NB4 (cell line): ENCODE measurements at regions not wholly inside any gene's neighbourhood (a gene's known extent, or its start where the extent isn't known, plus 50 kb on each side); places are given as distances from the start of the nearest gene placed in this dataset.

Experiments used
- DNase-seq: peaks from one replicate; pipeline ENCODE4 v3.0.0; 2010; ENCODE audit warnings: low read depth
- H3K4me3 ChIP-seq: one replicate; pipeline ENCODE4 v1.5.1; 2011; ENCODE audit warnings: mild to moderate bottlenecking, low read depth, low read length, moderate library complexity
- MYC ChIP-seq: IDR thresholded peaks from 2 replicates; pipeline ENCODE4 v1.6.1; 2011; ENCODE audit warnings: low read depth, low read length
- POLR2A ChIP-seq: IDR thresholded peaks from 2 replicates; pipeline ENCODE4 v1.6.1; 2011; ENCODE audit warnings: mild to moderate bottlenecking; ENCODE audit not compliant: insufficient read length; ENCODE audit errors: extremely low read depth
- TF ChIP-seq, protein P1 (sequence below): IDR thresholded peaks from one replicate; pipeline ENCODE4 v1.5.1; 2012; ENCODE audit warnings: low read depth, low read length
- TF ChIP-seq, protein P2 (sequence below): IDR thresholded peaks from 2 replicates; pipeline ENCODE4 v1.6.1; 2011; ENCODE audit warnings: low read depth, low read length

DNA sequence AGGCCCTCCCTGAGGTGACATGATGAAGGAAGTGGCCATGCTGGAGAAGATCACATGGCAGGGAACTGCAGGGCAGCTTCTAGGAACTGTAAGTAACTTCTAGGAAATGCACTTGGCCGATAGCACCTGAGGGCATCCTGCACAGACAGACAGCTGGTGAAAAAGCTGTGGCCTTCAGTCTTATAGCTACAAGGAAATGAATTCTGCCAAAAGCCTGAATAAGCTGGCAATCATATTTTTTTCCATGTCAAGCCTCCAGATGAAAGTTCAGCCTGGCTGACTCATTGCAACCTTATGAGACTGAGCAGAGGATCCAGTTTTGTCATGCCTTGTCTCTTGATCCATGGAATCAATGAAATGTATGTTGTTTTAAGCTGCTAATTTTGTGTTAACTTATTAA is 91.1 kb upstream of the CACNA2D1 start:
- TF ChIP-seq MYC (no peak), POLR2A (no peak)
- no peak overlapping the region for H3K4me3 ChIP-seq
- no peak for DNase-seq

DNA sequence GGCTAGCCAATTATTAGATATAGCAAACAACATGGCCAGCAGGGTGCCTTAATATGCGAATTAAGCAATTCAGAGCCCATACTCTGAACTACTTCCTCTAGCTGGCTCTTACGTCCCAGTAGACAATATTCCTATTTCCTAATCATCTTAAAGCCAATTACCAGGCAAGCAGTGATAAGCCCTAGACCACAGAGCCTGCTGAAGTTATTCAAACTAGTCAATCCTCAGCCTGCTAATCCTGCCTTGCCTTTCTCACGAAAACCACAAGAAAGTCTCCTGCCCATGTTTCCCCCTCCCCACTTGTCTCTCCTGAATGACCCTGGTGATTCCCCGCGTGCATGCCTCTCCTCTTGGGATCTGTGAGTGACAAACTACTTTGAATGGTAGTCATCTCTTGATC is 86.8 kb upstream of the CACNA2D1 start:
- TF ChIP-seq, protein P1, sequence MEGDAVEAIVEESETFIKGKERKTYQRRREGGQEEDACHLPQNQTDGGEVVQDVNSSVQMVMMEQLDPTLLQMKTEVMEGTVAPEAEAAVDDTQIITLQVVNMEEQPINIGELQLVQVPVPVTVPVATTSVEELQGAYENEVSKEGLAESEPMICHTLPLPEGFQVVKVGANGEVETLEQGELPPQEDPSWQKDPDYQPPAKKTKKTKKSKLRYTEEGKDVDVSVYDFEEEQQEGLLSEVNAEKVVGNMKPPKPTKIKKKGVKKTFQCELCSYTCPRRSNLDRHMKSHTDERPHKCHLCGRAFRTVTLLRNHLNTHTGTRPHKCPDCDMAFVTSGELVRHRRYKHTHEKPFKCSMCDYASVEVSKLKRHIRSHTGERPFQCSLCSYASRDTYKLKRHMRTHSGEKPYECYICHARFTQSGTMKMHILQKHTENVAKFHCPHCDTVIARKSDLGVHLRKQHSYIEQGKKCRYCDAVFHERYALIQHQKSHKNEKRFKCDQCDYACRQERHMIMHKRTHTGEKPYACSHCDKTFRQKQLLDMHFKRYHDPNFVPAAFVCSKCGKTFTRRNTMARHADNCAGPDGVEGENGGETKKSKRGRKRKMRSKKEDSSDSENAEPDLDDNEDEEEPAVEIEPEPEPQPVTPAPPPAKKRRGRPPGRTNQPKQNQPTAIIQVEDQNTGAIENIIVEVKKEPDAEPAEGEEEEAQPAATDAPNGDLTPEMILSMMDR: no peak
- TF ChIP-seq POLR2A: no peak
- DNase-seq: peak; percentile 36
- no peak overlapping the region for H3K4me3 ChIP-seq

DNA sequence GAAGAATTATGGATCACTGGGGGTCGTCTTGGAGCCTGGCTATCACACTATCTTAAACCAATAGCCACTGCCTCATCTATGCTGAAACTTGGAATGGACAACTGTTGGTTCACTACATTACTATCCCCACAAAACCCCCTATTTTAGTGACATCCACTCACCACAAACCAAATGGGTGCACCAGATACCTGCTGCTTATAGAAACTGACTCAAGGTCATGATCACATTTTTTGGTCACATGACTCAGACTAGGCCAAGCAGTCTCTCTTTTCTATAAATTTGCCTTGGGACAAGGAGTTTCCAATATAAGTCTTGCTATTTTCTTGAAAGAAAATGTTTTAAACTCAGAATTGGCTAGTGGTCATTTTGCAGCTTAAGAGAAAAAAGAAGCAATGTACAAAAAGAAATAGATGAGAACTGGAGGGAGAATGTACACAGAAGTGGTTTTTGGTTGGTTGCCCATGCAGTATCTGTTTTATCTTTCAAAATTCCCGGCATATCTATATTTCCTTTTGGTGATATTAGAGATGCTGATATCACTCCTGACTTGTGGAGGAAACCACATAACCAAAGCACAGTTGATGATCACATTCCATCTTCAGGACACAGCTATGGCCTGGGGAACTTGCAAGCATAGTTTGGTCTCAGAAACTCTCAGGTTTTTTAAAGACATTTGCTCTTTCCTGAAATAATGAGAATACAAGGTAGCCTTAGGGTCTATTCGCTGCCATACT is 85.2 kb upstream of the CACNA2D1 start:
- no peak overlapping the region for H3K4me3 ChIP-seq
- TF ChIP-seq, protein P1: no peak
- TF ChIP-seq POLR2A (no peak), MYC (no peak)
- TF ChIP-seq, protein P2, sequence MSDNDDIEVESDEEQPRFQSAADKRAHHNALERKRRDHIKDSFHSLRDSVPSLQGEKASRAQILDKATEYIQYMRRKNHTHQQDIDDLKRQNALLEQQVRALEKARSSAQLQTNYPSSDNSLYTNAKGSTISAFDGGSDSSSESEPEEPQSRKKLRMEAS: no peak

DNA sequence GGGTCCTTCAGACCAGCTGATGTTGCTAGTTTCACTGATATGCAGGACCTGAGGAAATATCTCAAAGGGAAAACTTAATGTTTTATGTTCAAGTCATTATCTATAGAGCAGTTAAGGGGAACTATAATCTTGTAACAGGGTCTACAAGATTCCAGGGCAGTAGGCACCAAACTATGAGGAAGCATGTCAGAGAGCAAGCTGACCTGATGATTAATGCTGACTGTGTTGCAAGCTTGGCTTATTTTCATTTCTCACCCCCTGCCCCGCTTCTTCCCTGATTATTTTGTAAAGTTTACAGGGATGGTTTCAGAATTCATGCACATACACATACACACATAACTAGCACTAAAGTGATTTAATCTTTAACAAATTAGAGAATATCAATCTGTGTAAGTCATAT is 84.3 kb upstream of the CACNA2D1 start:
- peak; percentile 15 for DNase-seq
- TF ChIP-seq, protein P1: no peak

More for the DNA sequence above, 85.2 kb upstream of the CACNA2D1 start:
- no peak for DNase-seq

DNA sequence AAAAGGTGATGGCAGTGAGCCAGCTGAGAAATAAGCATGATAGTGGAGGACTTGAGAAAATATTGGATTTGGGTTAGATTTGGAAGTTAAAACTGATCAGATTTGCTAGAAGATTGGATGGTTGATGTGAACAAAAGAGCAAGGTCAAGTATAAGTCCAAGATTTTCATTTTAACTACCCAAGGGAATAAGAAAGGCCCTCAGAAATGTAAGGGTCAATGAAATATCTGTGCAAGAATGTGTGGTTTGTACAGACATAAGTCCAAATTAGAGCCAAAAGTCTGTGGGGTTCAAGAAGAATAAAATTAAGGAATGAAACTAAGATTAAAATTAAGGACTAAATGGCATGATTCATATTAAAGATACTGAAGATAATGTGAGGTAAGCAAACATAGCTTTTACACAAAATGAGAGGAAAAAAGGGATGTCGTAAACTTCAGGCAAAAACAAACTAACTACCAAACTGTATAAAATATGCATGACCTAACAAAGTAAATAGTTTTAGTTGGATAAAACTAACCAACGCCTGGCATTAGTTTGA is 78.4 kb upstream of the CACNA2D1 start:
- H3K4me3 ChIP-seq: no peak overlapping the region
- no peak for DNase-seq
- TF ChIP-seq POLR2A: no peak
- TF ChIP-seq, protein P1: no peak
- TF ChIP-seq, protein P2: no peak
- no peak for TF ChIP-seq MYC

More for the DNA sequence above, 84.3 kb upstream of the CACNA2D1 start:
- no peak overlapping the region for H3K4me3 ChIP-seq

DNA sequence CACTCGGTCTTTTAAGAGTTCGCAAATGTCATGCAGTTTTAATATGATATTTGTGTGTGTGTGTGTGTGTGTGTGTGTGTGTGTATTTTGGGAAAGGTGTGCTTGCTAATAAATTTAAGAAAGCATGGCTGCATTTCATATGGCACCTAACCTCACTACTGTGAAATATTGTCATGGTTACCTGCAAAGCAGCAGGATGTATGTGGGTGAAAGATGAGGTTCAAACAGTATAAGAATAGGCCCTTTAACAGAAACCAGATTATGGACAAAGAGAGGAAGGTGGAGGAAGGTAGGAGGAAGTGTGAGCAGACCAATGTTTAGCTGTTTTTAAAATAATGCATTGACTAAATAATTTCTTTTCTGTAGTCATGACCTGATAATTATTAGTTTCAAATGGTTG is 73.5 kb upstream of the CACNA2D1 start:
- TF ChIP-seq POLR2A: no peak
- H3K4me3 ChIP-seq: no peak overlapping the region
- DNase-seq: no peak

DNA sequence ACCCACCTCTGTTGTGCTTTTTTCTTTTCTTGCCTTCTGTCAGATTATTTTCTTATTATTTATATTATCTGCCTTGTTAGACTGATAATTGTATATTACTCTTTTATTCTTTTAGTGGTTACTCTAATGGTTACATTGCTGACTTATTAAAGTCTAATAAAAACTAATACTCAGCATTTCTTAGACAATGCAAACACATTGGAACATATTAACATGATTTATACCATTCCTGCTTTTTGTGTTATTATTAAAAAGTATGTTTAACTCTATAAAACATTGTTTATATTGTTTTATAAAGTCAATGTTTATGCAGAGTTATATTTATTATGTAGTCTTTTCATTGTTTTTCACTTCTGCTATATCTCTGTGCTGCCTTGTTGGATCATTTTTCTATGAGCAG is 68.0 kb upstream of the CACNA2D1 start:
- TF ChIP-seq, protein P2: no peak
- TF ChIP-seq, protein P1: no peak
- TF ChIP-seq MYC: no peak
- no peak for TF ChIP-seq POLR2A
- no peak overlapping the region for H3K4me3 ChIP-seq
- DNase-seq: no peak
